GM21717 (cell line): ENCODE measurements at regions not wholly inside any gene's neighbourhood (a gene's known extent, or its start where the extent isn't known, plus 50 kb on each side); places are given as distances from the start of the nearest gene placed in this dataset.

Experiments used
- ATAC-seq: cut with Tn5 transposase; IDR thresholded peaks from one replicate; pipeline ENCODE4 v1.9.1; 2021; ENCODE audit warnings: mild to moderate bottlenecking, moderate library complexity; ENCODE audit not compliant: unreplicated experiment

GRCh38 chr14:52380294-52380693 lies 66.2 kb downstream of the PTGER2 start:
- ATAC-seq, result peak; percentile 98
